ENCODE measurements at regions not wholly inside any gene's neighbourhood (a gene's known extent, or its start where the extent isn't known, plus 50 kb on each side); places are given as distances from the start of the nearest gene placed in this dataset.
"Not testable (repeated sequence)": the region's sequence is repeated elsewhere in the genome, so short reads cannot be mapped to it uniquely, and the experiment has no call there.

DNA sequence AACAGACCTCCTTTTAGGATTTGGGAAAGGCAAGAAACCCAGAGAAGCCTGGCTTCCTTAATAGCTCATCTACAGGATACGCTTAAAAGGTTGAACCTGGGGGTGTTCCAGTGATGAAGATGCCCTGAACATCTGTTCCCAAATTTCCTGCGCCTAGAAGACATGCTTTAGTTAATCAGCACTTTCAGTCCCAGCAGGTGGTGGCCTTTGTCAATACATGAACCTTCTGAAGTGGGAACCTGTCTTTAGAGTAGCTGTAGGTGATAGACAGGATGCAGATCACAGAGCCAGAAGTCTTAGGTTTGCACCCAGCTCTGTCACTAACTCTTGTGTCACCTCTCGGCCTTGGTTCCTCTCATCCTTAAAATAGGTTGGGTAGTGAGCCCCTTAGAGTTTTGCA, 149.7 kb upstream of the SYNPR start:
- H3K36me3 Mint-ChIP-seq (ENCODE audit: low read depth) = no peaks in the 10 kb centered on the region
- DNase-seq (no peak), ATAC-seq (ENCODE audit: low read depth) (no peak)
- no peak overlapping the region for H3K4me3 Mint-ChIP-seq
- TF ChIP-seq, protein P1, sequence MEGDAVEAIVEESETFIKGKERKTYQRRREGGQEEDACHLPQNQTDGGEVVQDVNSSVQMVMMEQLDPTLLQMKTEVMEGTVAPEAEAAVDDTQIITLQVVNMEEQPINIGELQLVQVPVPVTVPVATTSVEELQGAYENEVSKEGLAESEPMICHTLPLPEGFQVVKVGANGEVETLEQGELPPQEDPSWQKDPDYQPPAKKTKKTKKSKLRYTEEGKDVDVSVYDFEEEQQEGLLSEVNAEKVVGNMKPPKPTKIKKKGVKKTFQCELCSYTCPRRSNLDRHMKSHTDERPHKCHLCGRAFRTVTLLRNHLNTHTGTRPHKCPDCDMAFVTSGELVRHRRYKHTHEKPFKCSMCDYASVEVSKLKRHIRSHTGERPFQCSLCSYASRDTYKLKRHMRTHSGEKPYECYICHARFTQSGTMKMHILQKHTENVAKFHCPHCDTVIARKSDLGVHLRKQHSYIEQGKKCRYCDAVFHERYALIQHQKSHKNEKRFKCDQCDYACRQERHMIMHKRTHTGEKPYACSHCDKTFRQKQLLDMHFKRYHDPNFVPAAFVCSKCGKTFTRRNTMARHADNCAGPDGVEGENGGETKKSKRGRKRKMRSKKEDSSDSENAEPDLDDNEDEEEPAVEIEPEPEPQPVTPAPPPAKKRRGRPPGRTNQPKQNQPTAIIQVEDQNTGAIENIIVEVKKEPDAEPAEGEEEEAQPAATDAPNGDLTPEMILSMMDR (IDR thresholded peaks at IDR 0.05) = no peak
- H3K27ac Mint-ChIP-seq = no peak overlapping the region
- no peaks in the 10 kb centered on the region for H3K4me1 Mint-ChIP-seq
- ChIA-PET POLR2A (no interaction called here), CTCF (no interaction called here)
- intact Hi-C loops (cut with micrococcal nuclease) = no loop called here
- no peaks in the 10 kb centered on the region for H3K27me3 Mint-ChIP-seq
- peaks cover 5% of the 10 kb centered on the region for H3K9me3 Mint-ChIP-seq

DNA sequence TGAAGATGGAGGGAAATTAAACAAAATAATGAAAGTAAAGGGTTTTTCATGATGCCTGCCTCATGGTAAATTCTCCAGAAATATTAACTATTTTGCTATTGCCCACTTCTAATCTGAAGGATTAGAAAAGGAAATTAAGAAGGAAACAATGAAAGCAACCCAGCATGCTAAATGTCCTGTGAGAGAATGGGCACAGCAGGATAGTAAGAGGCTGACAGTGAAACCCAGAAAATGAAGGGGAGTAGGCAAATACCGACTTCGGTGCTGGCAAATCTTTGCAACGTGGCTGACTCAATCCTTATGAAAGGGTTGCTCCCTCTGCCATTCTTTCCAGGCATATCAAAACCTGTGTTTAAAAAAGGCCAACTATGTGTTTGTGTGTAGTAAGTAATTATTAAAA, 147.5 kb upstream of the SYNPR start:
- Mint-ChIP-seq H3K36me3 (ENCODE audit: low read depth) (no peaks in the 10 kb centered on the region), H3K9me3 (peaks cover 5% of the 10 kb centered on the region), H3K4me1 (no peaks in the 10 kb centered on the region), H3K27me3 (no peaks in the 10 kb centered on the region), H3K27ac (no peak overlapping the region), H3K4me3 (no peak overlapping the region)
- ChIA-PET POLR2A (no interaction called here), CTCF (no interaction called here)
- ATAC-seq (ENCODE audit: low read depth) = no peak
- TF ChIP-seq, protein P1 (IDR thresholded peaks at IDR 0.05) = no peak
- intact Hi-C loops (cut with micrococcal nuclease) = no loop called here
- no peak for DNase-seq

DNA sequence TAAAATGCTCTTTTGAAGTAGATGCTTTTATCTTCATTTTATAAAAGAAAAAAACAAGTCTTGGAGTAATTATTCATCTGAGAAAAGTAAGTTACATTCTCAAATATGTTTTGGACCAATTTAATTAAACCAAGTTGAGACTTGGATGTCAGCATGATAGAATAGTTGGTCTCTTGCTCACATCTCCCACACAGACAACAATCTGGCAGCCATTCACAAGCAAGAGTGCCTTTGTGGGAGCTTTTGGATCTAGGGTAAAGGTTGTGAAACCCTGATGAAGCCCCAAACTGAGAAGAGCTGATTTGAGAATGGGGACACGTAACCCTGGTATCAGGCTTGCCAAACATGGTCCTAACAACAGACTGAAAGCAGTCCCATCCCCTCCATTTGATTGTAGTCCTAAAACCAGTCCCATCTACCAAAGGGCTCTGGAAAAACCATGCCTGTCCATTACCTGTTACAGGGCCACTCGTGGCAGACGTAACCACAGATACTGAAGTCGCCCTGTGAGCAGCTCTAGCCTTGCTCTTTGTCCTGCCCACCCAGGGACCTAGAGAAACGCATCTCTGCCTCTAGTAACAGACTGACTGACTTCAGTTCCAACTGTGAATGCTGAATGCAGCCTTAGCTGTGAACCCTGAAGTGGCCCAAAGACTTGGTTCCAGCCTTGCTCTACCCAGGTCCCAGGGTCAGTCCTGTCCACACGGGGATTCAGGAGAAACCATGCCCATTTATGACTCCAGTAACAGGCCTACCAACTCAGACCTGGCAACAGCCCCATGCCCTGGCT, 145.5 kb upstream of the SYNPR start:
- POLR2A ChIA-PET = no interaction called here

DNA sequence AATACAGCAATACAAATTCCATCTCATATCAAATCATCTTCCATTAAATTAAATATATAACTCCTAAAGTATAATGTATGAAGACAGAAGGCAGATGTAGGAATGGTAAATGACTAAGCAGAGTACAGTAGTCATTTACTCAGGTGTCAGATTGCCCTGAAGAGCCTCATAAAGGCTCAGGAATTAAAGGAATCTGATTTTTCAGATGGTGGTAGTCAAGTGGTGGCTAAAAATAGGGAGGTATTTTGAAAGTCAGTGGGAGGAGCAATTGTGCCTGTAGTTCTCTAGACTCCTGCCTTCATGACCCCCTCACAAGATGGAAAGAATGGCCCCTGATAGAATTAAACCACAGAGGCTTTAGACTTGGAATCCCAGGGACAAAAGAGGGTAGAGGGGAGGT, 142.7 kb upstream of the SYNPR start:
- TF ChIP-seq, protein P1 (IDR thresholded peaks at IDR 0.05) = no peak
- Mint-ChIP-seq H3K4me3 (no peak overlapping the region), H3K27ac (no peak overlapping the region), H3K36me3 (ENCODE audit: low read depth) (no peaks in the 10 kb centered on the region), H3K4me1 (no peaks in the 10 kb centered on the region), H3K27me3 (no peaks in the 10 kb centered on the region), H3K9me3 (no peaks in the 10 kb centered on the region)
- POLR2A ChIA-PET = no interaction called here
- intact Hi-C loops (cut with micrococcal nuclease) = no loop called here
- ATAC-seq (ENCODE audit: low read depth) = no peak
- CTCF ChIA-PET = no interaction called here
- DNase-seq = no peak

More for the DNA sequence above, 145.5 kb upstream of the SYNPR start:
- Mint-ChIP-seq H3K27ac (no peak overlapping the region), H3K27me3 (no peaks in the 10 kb centered on the region), H3K36me3 (ENCODE audit: low read depth) (no peaks in the 10 kb centered on the region), H3K9me3 (peaks cover 2% of the 10 kb centered on the region), H3K4me3 (no peak overlapping the region), H3K4me1 (no peaks in the 10 kb centered on the region)
- CTCF ChIA-PET = no interaction called here
- intact Hi-C loops (cut with micrococcal nuclease) = no loop called here
- ATAC-seq (ENCODE audit: low read depth) (no peak), DNase-seq (no peak)
- TF ChIP-seq, protein P1 (IDR thresholded peaks at IDR 0.05) = no peak

DNA sequence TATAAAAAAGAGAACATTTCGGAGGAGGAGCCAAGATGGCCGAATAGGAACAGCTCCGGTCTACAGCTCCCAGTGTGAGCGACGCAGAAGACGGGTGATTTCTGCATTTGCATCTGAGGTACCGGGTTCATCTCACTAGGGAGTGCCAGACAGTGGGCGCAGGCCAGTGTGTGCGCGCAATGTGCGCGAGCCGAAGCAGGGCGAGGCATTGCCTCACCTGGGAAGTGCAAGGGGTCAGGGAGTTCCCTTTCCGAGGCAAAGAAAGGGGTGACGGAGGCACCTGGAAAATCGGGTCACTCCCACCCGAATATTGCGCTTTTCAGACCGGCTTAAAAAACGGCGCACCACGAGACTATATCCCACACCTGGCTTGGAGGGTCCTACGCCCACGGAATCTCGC, 141.9 kb upstream of the SYNPR start:
- H3K27ac Mint-ChIP-seq; POLR2A ChIA-PET; H3K9me3 Mint-ChIP-seq; H3K27me3 Mint-ChIP-seq; H3K4me1 Mint-ChIP-seq; DNase-seq; H3K4me3 Mint-ChIP-seq; ATAC-seq (ENCODE audit: low read depth); CTCF ChIA-PET; H3K36me3 Mint-ChIP-seq (ENCODE audit: low read depth); intact Hi-C loops (cut with micrococcal nuclease): not testable (repeated sequence)

DNA sequence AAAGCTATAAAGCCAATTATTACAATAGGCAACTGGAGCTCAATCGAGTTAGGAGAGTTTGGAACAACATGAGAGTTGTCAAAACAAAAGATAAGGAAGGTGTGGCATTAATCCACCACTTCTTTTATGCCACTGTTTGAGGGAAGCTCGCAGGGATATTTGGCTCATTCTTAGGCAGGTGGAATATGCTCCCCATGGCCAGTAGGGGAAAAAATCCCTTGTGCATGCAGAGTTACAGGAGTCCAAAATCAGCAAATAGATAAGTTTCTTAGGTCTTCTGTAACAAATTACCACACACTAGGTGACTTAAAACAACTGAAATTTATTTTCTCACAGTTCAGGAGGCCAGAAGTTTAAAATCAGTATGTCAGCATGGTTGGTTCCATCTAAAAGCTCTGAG, 135.4 kb upstream of the SYNPR start:
- TF ChIP-seq, protein P1 (IDR thresholded peaks at IDR 0.05) = no peak
- Mint-ChIP-seq H3K27me3 (no peaks in the 10 kb centered on the region), H3K27ac (no peak overlapping the region), H3K4me3 (no peak overlapping the region), H3K36me3 (ENCODE audit: low read depth) (no peaks in the 10 kb centered on the region), H3K9me3 (no peaks in the 10 kb centered on the region), H3K4me1 (no peaks in the 10 kb centered on the region)
- POLR2A ChIA-PET = no interaction called here
- ATAC-seq (ENCODE audit: low read depth) = no peak
- CTCF ChIA-PET = no interaction called here
- intact Hi-C loops (cut with micrococcal nuclease) = no loop called here
- no peak for DNase-seq
